ENCODE measurements at regions not wholly inside any gene's neighbourhood (a gene's known extent, or its start where the extent isn't known, plus 50 kb on each side); places are given as distances from the start of the nearest gene placed in this dataset.

GRCh38 chr4:173766171-173766600, 236.2 kb upstream of the HAND2 start:
- in situ Hi-C loops (cut with MboI; ENCODE audit: low pct_unique_long_range_greater_than_20kb, low sequenced_read_pairs, unreplicated experiment), result no loop called here
- no peak for DNase-seq (ENCODE audit: low spot score)
- no peak for TF ChIP-seq CTCF (IDR thresholded peaks at IDR 0.05; ENCODE audit: extremely low read depth, insufficient read depth, missing control alignments)

- in situ Hi-C loops (cut with MboI; ENCODE audit: low pct_unique_long_range_greater_than_20kb, low sequenced_read_pairs, unreplicated experiment), result no loop called here
- no peak for TF ChIP-seq CTCF (IDR thresholded peaks at IDR 0.05; ENCODE audit: extremely low read depth, insufficient read depth, missing control alignments)
- DNase-seq (ENCODE audit: low spot score), result no peak
Observed at GRCh38 chr4:173765751-173766150, 235.7 kb upstream of the HAND2 start.

DNA sequence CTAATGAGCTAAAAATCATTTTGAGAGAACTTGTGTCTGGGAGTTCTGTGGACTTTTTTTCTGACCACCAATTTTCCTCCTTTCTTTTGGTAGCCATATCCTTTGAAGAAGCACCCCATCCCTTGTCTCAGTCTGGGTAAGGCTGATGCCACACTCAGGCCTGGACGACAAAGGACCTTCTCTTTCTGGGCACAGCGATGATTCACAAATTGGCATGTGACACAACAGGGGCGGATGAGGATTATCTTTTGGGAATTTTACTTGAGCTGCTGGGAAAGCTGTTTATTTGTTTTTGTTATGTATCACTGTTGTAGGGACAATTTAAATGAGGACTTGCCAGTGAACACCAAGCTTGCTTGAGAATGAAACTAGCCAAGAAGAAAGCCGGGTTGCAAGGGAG, 233.4 kb upstream of the HAND2 start:
- no peak for TF ChIP-seq CTCF (IDR thresholded peaks at IDR 0.05; ENCODE audit: extremely low read depth, insufficient read depth, missing control alignments)
- DNase-seq (ENCODE audit: low spot score), result no peak
- in situ Hi-C loops (cut with MboI; ENCODE audit: low pct_unique_long_range_greater_than_20kb, low sequenced_read_pairs, unreplicated experiment), result no loop called here

DNA sequence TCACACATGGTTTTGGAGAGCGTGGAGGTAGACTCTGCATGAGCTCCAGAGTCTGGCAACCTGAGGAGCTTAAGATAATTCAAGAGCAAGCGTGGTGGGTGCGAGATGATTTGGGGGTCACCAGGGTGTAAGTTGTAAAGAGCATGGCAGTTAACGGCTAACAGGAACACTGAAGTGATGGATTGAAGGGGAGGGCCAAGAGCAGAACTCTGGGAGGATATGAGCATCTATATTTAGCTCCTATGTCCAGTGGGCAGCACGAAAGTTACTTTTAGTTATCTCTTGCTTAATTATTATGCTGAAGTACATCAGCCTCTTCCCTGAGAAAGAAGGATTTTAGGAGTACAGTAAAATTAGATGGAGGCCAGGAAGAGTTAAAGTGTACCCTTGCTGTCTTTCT, 231.9 kb upstream of the HAND2 start:
- in situ Hi-C loops (cut with MboI; ENCODE audit: low pct_unique_long_range_greater_than_20kb, low sequenced_read_pairs, unreplicated experiment), result no loop called here
- TF ChIP-seq CTCF (IDR thresholded peaks at IDR 0.05; ENCODE audit: extremely low read depth, insufficient read depth, missing control alignments), result no peak
- no peak for DNase-seq (ENCODE audit: low spot score)

DNA sequence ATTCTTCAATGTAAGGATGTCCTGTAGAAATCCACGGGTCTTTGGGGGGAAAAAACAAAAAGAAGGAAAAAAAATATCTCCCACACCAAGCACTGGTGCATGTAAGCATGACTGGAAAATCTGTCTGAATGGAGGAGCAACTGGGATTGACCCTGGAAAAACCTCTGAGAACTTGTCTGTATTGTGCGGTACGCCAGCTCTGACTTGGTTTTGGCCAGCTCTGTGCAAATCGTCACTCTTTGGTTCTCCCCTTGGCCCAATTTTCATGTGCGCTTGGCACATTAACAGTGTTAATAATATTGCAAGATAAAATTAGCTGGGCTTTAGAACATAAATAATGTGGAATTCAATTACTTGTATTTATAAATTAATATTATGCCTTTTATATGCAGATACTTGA, 231.2 kb upstream of the HAND2 start:
- TF ChIP-seq CTCF (IDR thresholded peaks at IDR 0.05; ENCODE audit: extremely low read depth, insufficient read depth, missing control alignments), result no peak
- in situ Hi-C loops (cut with MboI; ENCODE audit: low pct_unique_long_range_greater_than_20kb, low sequenced_read_pairs, unreplicated experiment), result no loop called here
- no peak for DNase-seq (ENCODE audit: low spot score)

DNA sequence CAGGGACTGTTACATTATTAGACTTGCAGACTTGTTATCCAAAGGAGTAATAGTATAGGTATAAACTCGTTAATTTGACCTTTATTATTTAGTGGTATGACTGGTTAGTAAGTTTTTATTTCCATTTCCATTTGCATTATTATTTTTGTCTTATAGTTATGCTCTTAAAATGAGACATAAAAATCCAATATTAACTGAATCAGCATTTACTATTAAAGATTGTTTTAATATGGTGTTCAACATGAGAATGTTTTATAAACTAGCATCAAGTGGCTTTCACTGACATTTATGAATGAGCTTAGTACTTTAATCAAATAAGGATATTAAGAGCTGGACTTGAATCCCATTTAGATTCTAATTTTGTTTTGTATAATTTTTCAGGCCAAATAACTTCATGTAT, 228.1 kb upstream of the HAND2 start:
- DNase-seq (ENCODE audit: low spot score), result no peak
- in situ Hi-C loops (cut with MboI; ENCODE audit: low pct_unique_long_range_greater_than_20kb, low sequenced_read_pairs, unreplicated experiment), result no loop called here
- TF ChIP-seq CTCF (IDR thresholded peaks at IDR 0.05; ENCODE audit: extremely low read depth, insufficient read depth, missing control alignments), result no peak

GRCh38 chr4:173753408-173753807, 223.4 kb upstream of the HAND2 start:
- no peak for TF ChIP-seq CTCF (IDR thresholded peaks at IDR 0.05; ENCODE audit: extremely low read depth, insufficient read depth, missing control alignments)
- in situ Hi-C loops (cut with MboI; ENCODE audit: low pct_unique_long_range_greater_than_20kb, low sequenced_read_pairs, unreplicated experiment), result no loop called here

More at GRCh38 chr4:173753408-173753807, 223.4 kb upstream of the HAND2 start:
- no peak for DNase-seq (ENCODE audit: low spot score)
